ENCODE measurements at regions not wholly inside any gene's neighbourhood (a gene's known extent, or its start where the extent isn't known, plus 50 kb on each side); places are given as distances from the start of the nearest gene placed in this dataset.

DNA sequence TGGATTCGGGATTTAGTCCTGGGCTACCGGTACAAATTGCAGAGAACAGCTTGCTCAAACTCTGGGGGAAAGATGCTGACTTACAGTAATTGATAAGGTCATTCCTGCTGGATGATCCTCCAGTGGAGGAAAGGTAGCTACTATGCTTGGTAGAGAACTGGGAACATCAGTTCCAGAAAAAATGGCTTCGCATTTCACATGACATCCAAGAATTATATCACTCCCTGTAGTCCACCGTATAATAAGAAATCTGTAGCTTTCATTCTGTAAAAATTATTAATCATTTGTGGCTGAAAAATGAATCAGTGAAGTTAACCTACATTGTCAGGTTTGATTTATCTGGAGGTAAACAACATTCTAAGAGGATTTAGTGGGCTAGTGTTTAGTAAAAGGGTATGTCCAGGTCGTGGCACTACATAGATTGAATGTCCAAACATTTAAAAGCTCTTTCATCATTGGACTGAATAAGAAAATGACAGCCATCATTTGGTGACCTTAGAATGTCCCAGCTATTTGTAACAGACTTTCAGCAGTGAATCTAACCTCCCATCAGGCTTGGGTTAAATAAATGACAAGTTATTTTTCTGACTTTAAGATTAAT is 203.2 kb upstream of the TMCO5A start:
- Mint-ChIP-seq H3K4me3 (no peak overlapping the region), H3K36me3 (ENCODE audit: low read depth) (no peaks in the 10 kb centered on the region), H3K27ac (no peak overlapping the region), H3K4me1 (ENCODE audit: low read depth) (no peaks in the 10 kb centered on the region; the same call in 1 of the 2 replicates), H3K27me3 (ENCODE audit: insufficient read depth) (no peaks in the 10 kb centered on the region; the same call in 1 of the 2 replicates), H3K9me3 (no peaks in the 10 kb centered on the region)
- TF ChIP-seq, protein P1, sequence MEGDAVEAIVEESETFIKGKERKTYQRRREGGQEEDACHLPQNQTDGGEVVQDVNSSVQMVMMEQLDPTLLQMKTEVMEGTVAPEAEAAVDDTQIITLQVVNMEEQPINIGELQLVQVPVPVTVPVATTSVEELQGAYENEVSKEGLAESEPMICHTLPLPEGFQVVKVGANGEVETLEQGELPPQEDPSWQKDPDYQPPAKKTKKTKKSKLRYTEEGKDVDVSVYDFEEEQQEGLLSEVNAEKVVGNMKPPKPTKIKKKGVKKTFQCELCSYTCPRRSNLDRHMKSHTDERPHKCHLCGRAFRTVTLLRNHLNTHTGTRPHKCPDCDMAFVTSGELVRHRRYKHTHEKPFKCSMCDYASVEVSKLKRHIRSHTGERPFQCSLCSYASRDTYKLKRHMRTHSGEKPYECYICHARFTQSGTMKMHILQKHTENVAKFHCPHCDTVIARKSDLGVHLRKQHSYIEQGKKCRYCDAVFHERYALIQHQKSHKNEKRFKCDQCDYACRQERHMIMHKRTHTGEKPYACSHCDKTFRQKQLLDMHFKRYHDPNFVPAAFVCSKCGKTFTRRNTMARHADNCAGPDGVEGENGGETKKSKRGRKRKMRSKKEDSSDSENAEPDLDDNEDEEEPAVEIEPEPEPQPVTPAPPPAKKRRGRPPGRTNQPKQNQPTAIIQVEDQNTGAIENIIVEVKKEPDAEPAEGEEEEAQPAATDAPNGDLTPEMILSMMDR (IDR thresholded peaks at IDR 0.05): no peak
- no peak for DNase-seq

DNA sequence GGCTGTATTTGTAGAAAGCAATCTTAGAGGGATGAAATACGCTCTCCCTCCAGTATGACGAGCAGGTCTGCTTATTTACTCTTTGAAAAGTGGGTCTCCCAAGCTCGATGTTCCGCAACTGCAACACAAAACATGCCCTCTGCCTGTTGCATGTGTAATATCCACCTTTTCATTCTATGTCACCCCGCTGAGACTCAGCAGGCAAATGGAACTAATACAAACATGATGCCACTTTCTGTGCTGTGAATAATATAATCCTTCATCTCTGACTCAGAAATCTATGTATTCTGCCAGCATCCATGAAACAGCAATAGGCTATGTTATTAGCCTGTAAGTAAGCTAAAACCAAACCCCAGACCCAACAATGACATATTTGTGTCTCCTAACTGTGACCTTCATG is 200.8 kb upstream of the TMCO5A start:
- H3K36me3 Mint-ChIP-seq (ENCODE audit: low read depth): no peaks in the 10 kb centered on the region
- H3K4me3 Mint-ChIP-seq: no peak overlapping the region
- TF ChIP-seq, protein P1 (IDR thresholded peaks at IDR 0.05): no peak
- no peaks in the 10 kb centered on the region; the same call in 1 of the 2 replicates for H3K4me1 Mint-ChIP-seq (ENCODE audit: low read depth)
- no peak overlapping the region for H3K27ac Mint-ChIP-seq
- DNase-seq: peak; percentile 0
- H3K27me3 Mint-ChIP-seq (ENCODE audit: insufficient read depth): peaks cover 2% of the 10 kb centered on the region
- no peaks in the 10 kb centered on the region for H3K9me3 Mint-ChIP-seq

DNA sequence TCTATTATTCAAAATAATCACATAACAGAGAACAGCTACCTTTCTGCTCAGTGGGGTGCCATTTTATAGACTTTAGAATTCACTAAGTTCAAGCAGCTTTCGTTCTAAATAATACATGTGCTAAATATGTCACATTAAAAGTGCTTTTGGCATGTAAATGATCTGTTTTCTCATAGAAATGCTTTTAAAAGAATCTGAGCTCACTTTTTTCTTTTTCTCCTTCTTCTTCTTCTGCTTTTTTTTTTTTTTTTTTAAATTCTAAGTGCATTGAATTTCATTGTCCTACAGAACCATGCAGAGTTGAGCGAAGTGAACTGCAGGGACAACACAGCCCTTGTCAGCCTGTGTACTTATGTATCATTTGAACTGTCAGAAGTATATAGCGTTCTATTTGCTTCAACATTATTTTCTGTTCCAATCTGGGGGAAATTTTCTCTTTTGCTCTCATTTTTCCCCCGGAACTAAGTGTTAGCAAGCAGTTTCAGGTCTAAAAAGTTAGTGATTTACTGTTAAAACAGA is 193.8 kb upstream of the TMCO5A start:
- Mint-ChIP-seq H3K36me3 (ENCODE audit: low read depth) (no peaks in the 10 kb centered on the region), H3K4me3 (peak overlapping the region; percentile 1; the same call in 1 of the 2 replicates), H3K4me1 (ENCODE audit: low read depth) (peaks cover 4% of the 10 kb centered on the region; the same call in 1 of the 2 replicates), H3K27ac (no peak overlapping the region), H3K27me3 (ENCODE audit: insufficient read depth) (peaks cover 8% of the 10 kb centered on the region), H3K9me3 (no peaks in the 10 kb centered on the region)
- no peak for DNase-seq
- TF ChIP-seq, protein P1 (IDR thresholded peaks at IDR 0.05): no peak

DNA sequence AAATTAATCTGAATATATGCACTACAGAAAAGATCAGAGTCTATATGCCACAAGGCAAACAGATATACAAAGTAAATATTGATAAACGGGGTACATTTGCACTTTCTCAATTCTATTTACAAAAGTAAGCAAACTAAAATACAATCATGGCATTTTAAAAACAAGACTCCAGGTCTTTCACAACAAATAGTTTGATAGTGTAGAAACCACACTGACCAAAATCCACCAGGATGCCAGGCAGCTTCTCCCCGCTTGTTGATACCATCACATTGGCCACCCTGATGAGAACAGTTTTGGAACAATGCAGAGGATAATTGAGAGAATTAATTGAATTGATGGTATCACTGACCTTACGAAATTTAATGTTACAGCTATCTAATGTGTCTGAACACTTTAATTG is 190.6 kb upstream of the TMCO5A start:
- H3K4me1 Mint-ChIP-seq (ENCODE audit: low read depth): peaks cover 12% of the 10 kb centered on the region; the same call in 1 of the 2 replicates
- TF ChIP-seq, protein P1 (IDR thresholded peaks at IDR 0.05): no peak
- DNase-seq: no peak
- no peak overlapping the region for H3K27ac Mint-ChIP-seq
- H3K27me3 Mint-ChIP-seq (ENCODE audit: insufficient read depth): peaks cover 8% of the 10 kb centered on the region
- H3K4me3 Mint-ChIP-seq: no peak overlapping the region
- H3K9me3 Mint-ChIP-seq: no peaks in the 10 kb centered on the region
- no peaks in the 10 kb centered on the region for H3K36me3 Mint-ChIP-seq (ENCODE audit: low read depth)

DNA sequence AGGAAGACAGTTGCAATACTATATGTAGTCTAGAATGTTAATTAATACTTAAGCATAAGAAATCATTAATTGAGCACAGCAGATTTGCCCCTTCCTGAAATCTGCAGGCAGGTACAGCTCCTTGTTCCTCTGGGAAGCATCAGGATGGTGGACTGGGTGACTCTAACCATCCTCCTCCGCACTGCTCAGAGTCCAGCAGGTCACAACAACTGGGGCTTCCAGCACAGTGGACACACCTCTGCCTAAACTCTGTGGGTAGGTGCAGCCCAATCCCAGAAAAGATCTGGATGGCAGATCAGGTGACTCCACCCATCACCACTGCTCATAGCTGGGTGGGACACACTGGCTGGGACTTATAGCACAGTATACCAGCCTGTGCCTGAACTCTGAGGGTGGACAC is 189.9 kb upstream of the TMCO5A start:
- H3K36me3 Mint-ChIP-seq (ENCODE audit: low read depth): no peaks in the 10 kb centered on the region
- DNase-seq: no peak
- TF ChIP-seq, protein P1 (IDR thresholded peaks at IDR 0.05): no peak
- H3K4me1 Mint-ChIP-seq (ENCODE audit: low read depth): peaks cover 12% of the 10 kb centered on the region; the same call in 1 of the 2 replicates
- H3K9me3 Mint-ChIP-seq: no peaks in the 10 kb centered on the region
- no peak overlapping the region for H3K4me3 Mint-ChIP-seq
- H3K27ac Mint-ChIP-seq: no peak overlapping the region
- peaks cover 8% of the 10 kb centered on the region for H3K27me3 Mint-ChIP-seq (ENCODE audit: insufficient read depth)

Data from HFFc6 (cell line).